ENCODE measurements at regions not wholly inside any gene's neighbourhood (a gene's known extent, or its start where the extent isn't known, plus 50 kb on each side); places are given as distances from the start of the nearest gene placed in this dataset.

- DNase-seq (ENCODE audit: low read depth, low spot score), result no peak
- Histone ChIP-seq H3K36me3 (ENCODE audit: insufficient read depth, insufficient read length, low read length) (no peaks in the 10 kb centered on the region), H3K4me3 (ENCODE audit: insufficient read length, low read depth) (no peak overlapping the region), H3K27me3 (ENCODE audit: insufficient read depth, insufficient read length) (no peaks in the 10 kb centered on the region), H3K9me3 (ENCODE audit: insufficient read depth, low read length) (no peaks in the 10 kb centered on the region), H3K4me1 (ENCODE audit: insufficient read depth, insufficient read length) (no peaks in the 10 kb centered on the region), H3K9ac (ENCODE audit: insufficient read length, low read depth) (no peak overlapping the region)
- TF ChIP-seq SUZ12 (IDR thresholded peaks at IDR 0.05; ENCODE audit: extremely low read depth, insufficient read depth, insufficient read length), result no peak
- no peak for TF ChIP-seq ZNF274 (IDR thresholded peaks at IDR 0.05; ENCODE audit: low read depth, low read length)
- no peak for TF ChIP-seq YY1 (IDR thresholded peaks at IDR 0.05; ENCODE audit: insufficient read depth, insufficient read length)
These were observed 184.4 kb upstream of the UMPS start for GRCh38 chr3:124545891-124546290.

- H3K4me1 ChIP-seq (ENCODE audit: insufficient read depth, insufficient read length), result no peaks in the 10 kb centered on the region
- no peak overlapping the region for H3K9ac ChIP-seq (ENCODE audit: insufficient read length, low read depth)
- no peaks in the 10 kb centered on the region for H3K9me3 ChIP-seq (ENCODE audit: insufficient read depth, low read length)
- TF ChIP-seq YY1 (IDR thresholded peaks at IDR 0.05; ENCODE audit: insufficient read depth, insufficient read length) (no peak), ZNF274 (IDR thresholded peaks at IDR 0.05; ENCODE audit: low read depth, low read length) (no peak), SUZ12 (IDR thresholded peaks at IDR 0.05; ENCODE audit: extremely low read depth, insufficient read depth, insufficient read length) (no peak)
- H3K4me3 ChIP-seq (ENCODE audit: insufficient read length, low read depth), result no peak overlapping the region
- DNase-seq (ENCODE audit: low read depth, low spot score), result no peak
- no peaks in the 10 kb centered on the region for H3K27me3 ChIP-seq (ENCODE audit: insufficient read depth, insufficient read length)
- no peaks in the 10 kb centered on the region for H3K36me3 ChIP-seq (ENCODE audit: insufficient read depth, insufficient read length, low read length)
These were observed 178.0 kb upstream of the UMPS start for GRCh38 chr3:124552224-124552623.

GRCh38 chr3:124553178-124553577, 177.1 kb upstream of the UMPS start:
- Histone ChIP-seq H3K4me1 (ENCODE audit: insufficient read depth, insufficient read length) (no peaks in the 10 kb centered on the region), H3K36me3 (ENCODE audit: insufficient read depth, insufficient read length, low read length) (no peaks in the 10 kb centered on the region), H3K4me3 (ENCODE audit: insufficient read length, low read depth) (no peak overlapping the region), H3K27me3 (ENCODE audit: insufficient read depth, insufficient read length) (no peaks in the 10 kb centered on the region), H3K9ac (ENCODE audit: insufficient read length, low read depth) (no peak overlapping the region), H3K9me3 (ENCODE audit: insufficient read depth, low read length) (no peaks in the 10 kb centered on the region)
- no peak for DNase-seq (ENCODE audit: low read depth, low spot score)
- TF ChIP-seq YY1 (IDR thresholded peaks at IDR 0.05; ENCODE audit: insufficient read depth, insufficient read length) (no peak), SUZ12 (IDR thresholded peaks at IDR 0.05; ENCODE audit: extremely low read depth, insufficient read depth, insufficient read length) (no peak), ZNF274 (IDR thresholded peaks at IDR 0.05; ENCODE audit: low read depth, low read length) (no peak)

GRCh38 chr3:124556636-124557035, 173.6 kb upstream of the UMPS start:
- Histone ChIP-seq H3K36me3 (ENCODE audit: insufficient read depth, insufficient read length, low read length) (no peaks in the 10 kb centered on the region), H3K4me1 (ENCODE audit: insufficient read depth, insufficient read length) (peaks cover 4% of the 10 kb centered on the region), H3K9me3 (ENCODE audit: insufficient read depth, low read length) (no peaks in the 10 kb centered on the region), H3K9ac (ENCODE audit: insufficient read length, low read depth) (no peak overlapping the region), H3K27me3 (ENCODE audit: insufficient read depth, insufficient read length) (no peaks in the 10 kb centered on the region), H3K4me3 (ENCODE audit: insufficient read length, low read depth) (no peak overlapping the region)
- TF ChIP-seq ZNF274 (IDR thresholded peaks at IDR 0.05; ENCODE audit: low read depth, low read length), result no peak
- no peak for TF ChIP-seq YY1 (IDR thresholded peaks at IDR 0.05; ENCODE audit: insufficient read depth, insufficient read length)
- no peak for TF ChIP-seq SUZ12 (IDR thresholded peaks at IDR 0.05; ENCODE audit: extremely low read depth, insufficient read depth, insufficient read length)
- DNase-seq (ENCODE audit: low read depth, low spot score), result no peak

GRCh38 chr3:124557433-124558232, 172.6 kb upstream of the UMPS start:
- no peaks in the 10 kb centered on the region for H3K27me3 ChIP-seq (ENCODE audit: insufficient read depth, insufficient read length)
- no peak overlapping the region for H3K4me3 ChIP-seq (ENCODE audit: insufficient read length, low read depth)
- DNase-seq (ENCODE audit: low read depth, low spot score), result no peak
- TF ChIP-seq SUZ12 (IDR thresholded peaks at IDR 0.05; ENCODE audit: extremely low read depth, insufficient read depth, insufficient read length) (no peak), YY1 (IDR thresholded peaks at IDR 0.05; ENCODE audit: insufficient read depth, insufficient read length) (no peak), ZNF274 (IDR thresholded peaks at IDR 0.05; ENCODE audit: low read depth, low read length) (no peak)
- no peaks in the 10 kb centered on the region for H3K36me3 ChIP-seq (ENCODE audit: insufficient read depth, insufficient read length, low read length)
- H3K9ac ChIP-seq (ENCODE audit: insufficient read length, low read depth), result no peak overlapping the region
- peaks cover 4% of the 10 kb centered on the region for H3K4me1 ChIP-seq (ENCODE audit: insufficient read depth, insufficient read length)
- H3K9me3 ChIP-seq (ENCODE audit: insufficient read depth, low read length), result no peaks in the 10 kb centered on the region

- Histone ChIP-seq H3K4me1 (ENCODE audit: insufficient read depth, insufficient read length) (peaks cover 4% of the 10 kb centered on the region), H3K36me3 (ENCODE audit: insufficient read depth, insufficient read length, low read length) (no peaks in the 10 kb centered on the region), H3K9me3 (ENCODE audit: insufficient read depth, low read length) (no peaks in the 10 kb centered on the region), H3K9ac (ENCODE audit: insufficient read length, low read depth) (no peak overlapping the region), H3K4me3 (ENCODE audit: insufficient read length, low read depth) (no peak overlapping the region), H3K27me3 (ENCODE audit: insufficient read depth, insufficient read length) (no peaks in the 10 kb centered on the region)
- peak; percentile 63 for DNase-seq (ENCODE audit: low read depth, low spot score)
- no peak for TF ChIP-seq YY1 (IDR thresholded peaks at IDR 0.05; ENCODE audit: insufficient read depth, insufficient read length)
- no peak for TF ChIP-seq ZNF274 (IDR thresholded peaks at IDR 0.05; ENCODE audit: low read depth, low read length)
- no peak for TF ChIP-seq SUZ12 (IDR thresholded peaks at IDR 0.05; ENCODE audit: extremely low read depth, insufficient read depth, insufficient read length)
These were observed 171.0 kb upstream of the UMPS start for GRCh38 chr3:124558991-124559845.
